ENCODE measurements at regions not wholly inside any gene's neighbourhood (a gene's known extent, or its start where the extent isn't known, plus 50 kb on each side); places are given as distances from the start of the nearest gene placed in this dataset.

DNA sequence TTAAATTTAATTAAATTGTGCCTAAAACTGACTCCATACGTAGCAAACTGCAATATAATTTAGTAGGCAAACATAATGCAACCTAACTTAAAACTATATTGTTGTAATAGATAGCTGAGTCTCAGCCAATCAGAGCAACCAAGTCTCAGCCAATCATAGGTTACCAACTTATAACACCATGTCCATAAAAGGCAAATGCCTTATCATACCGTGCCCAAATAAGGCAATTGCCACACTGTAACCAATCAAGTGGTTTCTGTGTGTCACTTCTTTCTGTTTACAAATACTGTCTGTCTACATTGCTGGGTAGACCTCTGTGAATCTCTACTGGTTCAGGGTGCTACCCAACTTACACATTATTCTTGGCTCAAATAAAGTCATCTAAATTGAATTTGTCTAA, 728.4 kb upstream of the EPHA6 start:
- Histone ChIP-seq H3K36me3 (ENCODE audit: control insufficient read depth in 4 of 4, insufficient read depth in 4 of 4, low read length in 3 of 4) (no peaks in the 10 kb centered on the region), H3K27me3 (replicated peaks in 2 of 5; ENCODE audit: control insufficient read depth in 4 of 5, insufficient read depth in 5 of 5, low read length in 4 of 5) (no peaks in the 10 kb centered on the region), H3K27ac (ENCODE audit: insufficient read depth in 1 of 2, low read depth in 1 of 2, low read length in 2 of 2, poor library complexity in 1 of 2, severe bottlenecking in 2 of 2) (no peak overlapping the region), H3K9me3 (ENCODE audit: control extremely low read depth in 1 of 5, control insufficient read depth in 4 of 5, insufficient read depth in 2 of 5, low read depth in 1 of 5, low read length in 4 of 5) (no peaks in the 10 kb centered on the region), H3K4me1 (ENCODE audit: control extremely low read depth in 1 of 4, control insufficient read depth in 4 of 4, insufficient read depth in 4 of 4, low read length in 3 of 4) (no peaks in the 10 kb centered on the region), H3K4me3 (ENCODE audit: control insufficient read depth in 1 of 7, extremely low read depth in 1 of 7, insufficient read depth in 4 of 7, low read depth in 2 of 7, low read length in 6 of 7) (no peak overlapping the region)
- DNase-seq, result no peak
- ChIA-PET POLR2A (no interaction called here), CTCF (no interaction called here)
- 100% methylated on average over 1 of the region's 2 CpGs for WGBS (ENCODE audit: insufficient coverage)

DNA sequence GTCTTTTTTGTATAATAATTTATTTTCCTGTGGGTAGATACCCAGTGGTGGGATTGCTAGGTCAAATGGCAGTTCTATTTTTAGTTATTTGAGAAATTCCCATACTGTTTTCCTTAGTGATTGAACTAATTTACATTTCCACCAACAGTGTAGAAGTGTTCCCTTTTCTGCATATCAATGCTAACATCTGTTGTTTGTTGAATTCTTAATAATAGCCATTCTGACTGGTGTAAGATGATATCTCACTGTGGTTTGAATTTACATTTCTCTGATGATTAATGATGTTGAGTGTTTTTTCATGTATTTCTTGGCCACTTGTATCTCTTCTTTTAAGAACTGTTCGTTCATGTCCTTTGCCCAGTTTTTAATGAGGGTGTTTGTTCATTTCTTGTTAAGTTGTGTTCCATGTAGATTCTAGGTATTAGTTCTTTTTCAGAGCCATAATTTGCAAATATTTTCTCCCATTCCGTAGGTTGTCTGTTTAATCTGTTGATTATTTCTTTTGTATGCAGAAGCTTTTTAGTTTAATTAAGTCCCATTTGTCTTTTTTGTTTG, 713.3 kb upstream of the EPHA6 start:
- H3K9me3 ChIP-seq (ENCODE audit: control extremely low read depth in 1 of 5, control insufficient read depth in 4 of 5, insufficient read depth in 2 of 5, low read depth in 1 of 5, low read length in 4 of 5), result no peaks in the 10 kb centered on the region
- POLR2A ChIA-PET, result no interaction called here
- DNase-seq, result no peak
- no CpG with 5 or more reads among the region's 2 CpGs for WGBS (ENCODE audit: insufficient coverage)
- no peaks in the 10 kb centered on the region for H3K27me3 ChIP-seq (replicated peaks in 2 of 5; ENCODE audit: control insufficient read depth in 4 of 5, insufficient read depth in 5 of 5, low read length in 4 of 5)
- H3K4me1 ChIP-seq (ENCODE audit: control extremely low read depth in 1 of 4, control insufficient read depth in 4 of 4, insufficient read depth in 4 of 4, low read length in 3 of 4), result no peaks in the 10 kb centered on the region
- CTCF ChIA-PET, result no interaction called here
- no peak overlapping the region for H3K27ac ChIP-seq (ENCODE audit: insufficient read depth in 1 of 2, low read depth in 1 of 2, low read length in 2 of 2, poor library complexity in 1 of 2, severe bottlenecking in 2 of 2)
- H3K4me3 ChIP-seq (ENCODE audit: control insufficient read depth in 1 of 7, extremely low read depth in 1 of 7, insufficient read depth in 4 of 7, low read depth in 2 of 7, low read length in 6 of 7), result no peak overlapping the region
- no peaks in the 10 kb centered on the region for H3K36me3 ChIP-seq (ENCODE audit: control insufficient read depth in 4 of 4, insufficient read depth in 4 of 4, low read length in 3 of 4)

DNA sequence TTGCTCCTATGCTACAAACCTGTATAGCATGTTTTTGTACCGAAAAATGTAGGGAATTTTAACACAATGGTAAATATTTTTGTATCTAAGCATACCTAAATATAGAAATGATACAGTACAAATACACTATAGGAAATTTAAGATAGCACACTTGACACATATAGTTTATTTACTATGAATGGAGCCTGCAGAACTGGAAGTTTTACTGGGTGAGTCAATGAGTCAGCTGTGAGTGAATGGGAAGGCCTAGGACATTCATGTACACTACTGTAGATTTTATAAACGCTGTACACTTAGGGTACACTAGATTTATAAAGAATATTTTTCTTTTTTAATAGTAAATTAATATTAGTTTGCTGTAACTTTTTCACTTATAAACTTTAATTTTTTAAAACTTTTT, 707.7 kb upstream of the EPHA6 start:
- ChIA-PET CTCF (no interaction called here), POLR2A (no interaction called here)
- no peaks in the 10 kb centered on the region for H3K36me3 ChIP-seq (ENCODE audit: control insufficient read depth in 4 of 4, insufficient read depth in 4 of 4, low read length in 3 of 4)
- WGBS (ENCODE audit: insufficient coverage), result no CpG with 5 or more reads among the region's 2 CpGs
- no peaks in the 10 kb centered on the region for H3K4me1 ChIP-seq (ENCODE audit: control extremely low read depth in 1 of 4, control insufficient read depth in 4 of 4, insufficient read depth in 4 of 4, low read length in 3 of 4)
- H3K4me3 ChIP-seq (ENCODE audit: control insufficient read depth in 1 of 7, extremely low read depth in 1 of 7, insufficient read depth in 4 of 7, low read depth in 2 of 7, low read length in 6 of 7), result no peak overlapping the region
- no peaks in the 10 kb centered on the region for H3K9me3 ChIP-seq (ENCODE audit: control extremely low read depth in 1 of 5, control insufficient read depth in 4 of 5, insufficient read depth in 2 of 5, low read depth in 1 of 5, low read length in 4 of 5)
- no peak for DNase-seq
- H3K27me3 ChIP-seq (replicated peaks in 2 of 5; ENCODE audit: control insufficient read depth in 4 of 5, insufficient read depth in 5 of 5, low read length in 4 of 5), result no peaks in the 10 kb centered on the region
- no peak overlapping the region for H3K27ac ChIP-seq (ENCODE audit: insufficient read depth in 1 of 2, low read depth in 1 of 2, low read length in 2 of 2, poor library complexity in 1 of 2, severe bottlenecking in 2 of 2)
